ENCODE measurements at regions not wholly inside any gene's neighbourhood (a gene's known extent, or its start where the extent isn't known, plus 50 kb on each side); places are given as distances from the start of the nearest gene placed in this dataset.

GRCh38 chr2:120567128-120567527, 168.5 kb upstream of the GLI2 start:
- no peak for DNase-seq (ENCODE audit: low read depth in 3 of 3)

GRCh38 chr2:120568089-120568974, 167.3 kb upstream of the GLI2 start:
- no peak for DNase-seq (ENCODE audit: low read depth in 3 of 3)

GRCh38 chr2:120568975-120569268, 166.7 kb upstream of the GLI2 start:
- no peak for DNase-seq (ENCODE audit: low read depth in 3 of 3)

- no peak for DNase-seq (ENCODE audit: low read depth in 3 of 3)
These were observed 165.7 kb upstream of the GLI2 start for GRCh38 chr2:120570001-120570400.

- no peak for DNase-seq (ENCODE audit: low read depth in 3 of 3)
These were observed 165.1 kb upstream of the GLI2 start for GRCh38 chr2:120570546-120570945.

- DNase-seq (ENCODE audit: low read depth in 3 of 3): no peak
These were observed 164.5 kb upstream of the GLI2 start for GRCh38 chr2:120571015-120571728.

GRCh38 chr2:120572226-120572625, 163.4 kb upstream of the GLI2 start:
- no peak for DNase-seq (ENCODE audit: low read depth in 3 of 3)

- DNase-seq (ENCODE audit: low read depth in 3 of 3): no peak
These were observed 161.0 kb upstream of the GLI2 start for GRCh38 chr2:120574620-120575019.

GRCh38 chr2:120575966-120576365, 159.7 kb upstream of the GLI2 start:
- no peak for DNase-seq (ENCODE audit: low read depth in 3 of 3)

GRCh38 chr2:120576509-120577474, 158.9 kb upstream of the GLI2 start:
- no peak for DNase-seq (ENCODE audit: low read depth in 3 of 3)

- no peak for DNase-seq (ENCODE audit: low read depth in 3 of 3)
These were observed 157.9 kb upstream of the GLI2 start for GRCh38 chr2:120577721-120578295.

- no peak for DNase-seq (ENCODE audit: low read depth in 3 of 3)
These were observed 156.9 kb upstream of the GLI2 start for GRCh38 chr2:120578576-120579352.

GRCh38 chr2:120579916-120580685, 155.6 kb upstream of the GLI2 start:
- no peak for DNase-seq (ENCODE audit: low read depth in 3 of 3)

- no peak for DNase-seq (ENCODE audit: low read depth in 3 of 3)
These were observed 155.0 kb upstream of the GLI2 start for GRCh38 chr2:120580709-120581108.

- DNase-seq (ENCODE audit: low read depth in 3 of 3): no peak
These were observed 152.5 kb upstream of the GLI2 start for GRCh38 chr2:120583121-120583520.

- no peak for DNase-seq (ENCODE audit: low read depth in 3 of 3)
These were observed 151.7 kb upstream of the GLI2 start for GRCh38 chr2:120583851-120584570.

- no peak for DNase-seq (ENCODE audit: low read depth in 3 of 3)
These were observed 149.0 kb upstream of the GLI2 start for GRCh38 chr2:120586507-120587278.

GRCh38 chr2:120587279-120587996, 148.2 kb upstream of the GLI2 start:
- no peak for DNase-seq (ENCODE audit: low read depth in 3 of 3)
